MM.1S (cell line): ENCODE measurements at regions not wholly inside any gene's neighbourhood (a gene's known extent, or its start where the extent isn't known, plus 50 kb on each side); places are given as distances from the start of the nearest gene placed in this dataset.

Experiments used
- CTCF ChIP-seq: fragments of 300-600 bp; sonication (generic); IDR thresholded peaks from 2 replicates; pipeline ENCODE4 v1.5.1; 2016; ENCODE audit warnings: antibody characterized with exemption, low read length, mixed read lengths
- EZH2 ChIP-seq: fragments of 300-600 bp; sonication (generic); optimal IDR thresholded peaks from 2 replicates; pipeline ENCODE3; 2017; ENCODE audit warnings: low read depth, mild to moderate bottlenecking, antibody characterized with exemption, low read length, mixed read lengths
- EZH2phosphoT487 ChIP-seq: fragments of 300-600 bp; sonication (generic); IDR thresholded peaks from 2 replicates; pipeline ENCODE4 v1.6.1; 2018; ENCODE audit warnings: antibody characterized with exemption, low read length

GRCh38 chr3:107025961-107026360 lies 351.3 kb upstream of the CCDC54 start:
- TF ChIP-seq CTCF, result no peak
- TF ChIP-seq EZH2phosphoT487, result no peak
- no peak for TF ChIP-seq EZH2
